ENCODE measurements at regions not wholly inside any gene's neighbourhood (a gene's known extent, or its start where the extent isn't known, plus 50 kb on each side); places are given as distances from the start of the nearest gene placed in this dataset.

DNA sequence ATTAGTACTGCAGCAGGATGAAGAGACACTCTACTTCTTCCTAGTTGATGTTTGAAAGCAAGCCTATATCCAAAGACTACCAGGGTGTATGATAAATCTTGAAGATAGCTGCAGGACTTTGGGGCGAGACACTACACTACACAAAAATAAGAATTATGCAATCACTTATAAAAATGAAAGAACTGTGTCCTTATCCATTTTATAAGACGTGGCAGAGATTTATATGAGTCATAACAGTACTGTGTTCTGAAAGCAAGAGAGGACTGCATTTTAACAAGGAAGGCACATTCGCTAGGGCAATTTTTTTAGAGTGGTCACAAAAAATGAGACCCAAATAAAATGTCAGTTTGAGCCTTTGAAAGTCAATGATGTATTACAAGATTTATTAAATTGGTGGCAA lies 617.0 kb upstream of the LINC00305 start:
- no peak overlapping the region for H2AFZ ChIP-seq
- H3K9me3 ChIP-seq (ENCODE audit: insufficient read depth, low read depth), result no peaks in the 10 kb centered on the region
- H3K4me3 ChIP-seq, result no peak overlapping the region
- no TSS peak for BruUV-seq (replicated peaks)
- DNase-seq, result no peak
- no peaks in the 10 kb centered on the region for H3K9me2 ChIP-seq (ENCODE audit: insufficient read depth)
- intact Hi-C loops (cut with micrococcal nuclease; ENCODE audit: unreplicated experiment), result no loop called here
- H3K4me2 ChIP-seq, result no peak overlapping the region
- H3K4me1 ChIP-seq (replicated peaks; ENCODE audit: insufficient read depth), result no peaks in the 10 kb centered on the region
- no peaks in the 10 kb centered on the region for H4K20me1 ChIP-seq (ENCODE audit: insufficient read depth)
- ChIA-PET CTCF (no interaction called here), POLR2A (ENCODE audit: unreplicated experiment) (no interaction called here)
- no peaks in the 10 kb centered on the region for H3K79me2 ChIP-seq (ENCODE audit: low read depth)
- no peaks in the 10 kb centered on the region for H3K27me3 ChIP-seq (ENCODE audit: insufficient read depth, low read depth)
- H3F3A ChIP-seq (ENCODE audit: insufficient read depth, low read depth), result no peaks in the 10 kb centered on the region
- H3K27ac ChIP-seq, result no peak overlapping the region
- H3K36me3 ChIP-seq (ENCODE audit: low read depth), result no peaks in the 10 kb centered on the region
- no peak for TF ChIP-seq EZH2 (IDR thresholded peaks at IDR 0.05; ENCODE audit: low read depth)
- TF ChIP-seq, protein P1, sequence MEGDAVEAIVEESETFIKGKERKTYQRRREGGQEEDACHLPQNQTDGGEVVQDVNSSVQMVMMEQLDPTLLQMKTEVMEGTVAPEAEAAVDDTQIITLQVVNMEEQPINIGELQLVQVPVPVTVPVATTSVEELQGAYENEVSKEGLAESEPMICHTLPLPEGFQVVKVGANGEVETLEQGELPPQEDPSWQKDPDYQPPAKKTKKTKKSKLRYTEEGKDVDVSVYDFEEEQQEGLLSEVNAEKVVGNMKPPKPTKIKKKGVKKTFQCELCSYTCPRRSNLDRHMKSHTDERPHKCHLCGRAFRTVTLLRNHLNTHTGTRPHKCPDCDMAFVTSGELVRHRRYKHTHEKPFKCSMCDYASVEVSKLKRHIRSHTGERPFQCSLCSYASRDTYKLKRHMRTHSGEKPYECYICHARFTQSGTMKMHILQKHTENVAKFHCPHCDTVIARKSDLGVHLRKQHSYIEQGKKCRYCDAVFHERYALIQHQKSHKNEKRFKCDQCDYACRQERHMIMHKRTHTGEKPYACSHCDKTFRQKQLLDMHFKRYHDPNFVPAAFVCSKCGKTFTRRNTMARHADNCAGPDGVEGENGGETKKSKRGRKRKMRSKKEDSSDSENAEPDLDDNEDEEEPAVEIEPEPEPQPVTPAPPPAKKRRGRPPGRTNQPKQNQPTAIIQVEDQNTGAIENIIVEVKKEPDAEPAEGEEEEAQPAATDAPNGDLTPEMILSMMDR (conservative IDR thresholded peaks at IDR 0.05), result no peak

DNA sequence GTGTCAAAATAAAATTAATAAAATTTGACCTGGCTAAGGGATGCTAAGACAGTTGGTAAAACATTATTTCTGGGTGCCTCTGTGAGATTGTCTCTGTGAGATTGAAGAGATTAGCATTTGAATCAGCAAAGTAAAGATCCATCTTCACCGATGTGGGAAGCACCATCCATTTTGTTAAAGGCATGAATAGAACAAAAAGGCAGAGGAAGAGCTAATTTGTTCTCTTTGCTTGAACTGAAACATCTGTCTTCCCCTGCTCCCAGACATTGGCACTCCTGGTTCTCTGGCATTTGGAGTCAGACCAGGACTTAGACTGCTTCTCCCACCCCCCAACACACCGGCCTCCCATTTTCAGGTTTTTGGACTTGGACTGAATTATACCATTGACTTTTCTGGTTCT lies 603.8 kb upstream of the LINC00305 start:
- no peak for DNase-seq
- POLR2A ChIA-PET (ENCODE audit: unreplicated experiment), result no interaction called here
- no peaks in the 10 kb centered on the region for H3K9me3 ChIP-seq (ENCODE audit: insufficient read depth, low read depth)
- no peak overlapping the region for H3K27ac ChIP-seq
- CTCF ChIA-PET, result no interaction called here
- no TSS peak for BruUV-seq (replicated peaks)
- TF ChIP-seq, protein P1 (conservative IDR thresholded peaks at IDR 0.05), result no peak
- no peak for TF ChIP-seq EZH2 (IDR thresholded peaks at IDR 0.05; ENCODE audit: low read depth)
- no peaks in the 10 kb centered on the region for H3K27me3 ChIP-seq (ENCODE audit: insufficient read depth, low read depth)
- no peaks in the 10 kb centered on the region for H3K79me2 ChIP-seq (ENCODE audit: low read depth)
- no peaks in the 10 kb centered on the region for H4K20me1 ChIP-seq (ENCODE audit: insufficient read depth)
- intact Hi-C loops (cut with micrococcal nuclease; ENCODE audit: unreplicated experiment), result no loop called here
- no peak overlapping the region for H2AFZ ChIP-seq
- no peaks in the 10 kb centered on the region for H3K9me2 ChIP-seq (ENCODE audit: insufficient read depth)
- no peak overlapping the region for H3K4me2 ChIP-seq
- H3K4me1 ChIP-seq (replicated peaks; ENCODE audit: insufficient read depth), result no peaks in the 10 kb centered on the region
- H3K4me3 ChIP-seq, result no peak overlapping the region
- no peaks in the 10 kb centered on the region for H3K36me3 ChIP-seq (ENCODE audit: low read depth)
- H3F3A ChIP-seq (ENCODE audit: insufficient read depth, low read depth), result no peaks in the 10 kb centered on the region

DNA sequence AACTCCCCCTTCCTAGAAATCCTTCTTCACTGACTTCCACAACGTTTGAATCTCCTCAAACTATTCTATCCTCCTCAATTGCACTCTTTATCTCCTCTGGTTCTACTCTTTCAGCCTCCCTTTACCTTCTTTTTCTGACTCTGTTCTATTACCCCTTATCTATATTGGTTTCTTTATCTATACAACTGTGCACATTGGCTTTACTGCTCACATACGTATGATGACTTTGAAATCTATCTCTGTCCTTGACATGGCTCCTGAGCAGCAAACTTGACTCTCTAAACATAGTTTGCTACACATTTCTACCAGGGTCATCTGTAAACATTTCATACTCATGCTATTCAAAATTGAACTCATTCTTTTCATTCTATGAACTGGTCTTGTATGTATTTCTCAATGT lies 601.0 kb upstream of the LINC00305 start:
- Histone ChIP-seq H3F3A (ENCODE audit: insufficient read depth, low read depth) (no peaks in the 10 kb centered on the region), H3K27ac (no peak overlapping the region), H3K36me3 (ENCODE audit: low read depth) (no peaks in the 10 kb centered on the region), H3K9me3 (ENCODE audit: insufficient read depth, low read depth) (no peaks in the 10 kb centered on the region), H3K27me3 (ENCODE audit: insufficient read depth, low read depth) (no peaks in the 10 kb centered on the region), H2AFZ (no peak overlapping the region), H3K4me3 (no peak overlapping the region), H3K4me2 (no peak overlapping the region), H3K79me2 (ENCODE audit: low read depth) (no peaks in the 10 kb centered on the region), H3K9me2 (ENCODE audit: insufficient read depth) (no peaks in the 10 kb centered on the region), H4K20me1 (ENCODE audit: insufficient read depth) (no peaks in the 10 kb centered on the region), H3K4me1 (replicated peaks; ENCODE audit: insufficient read depth) (no peaks in the 10 kb centered on the region)
- ChIA-PET CTCF (no interaction called here), POLR2A (ENCODE audit: unreplicated experiment) (no interaction called here)
- BruUV-seq (replicated peaks), result no TSS peak
- TF ChIP-seq, protein P1 (conservative IDR thresholded peaks at IDR 0.05), result no peak
- no peak for TF ChIP-seq EZH2 (IDR thresholded peaks at IDR 0.05; ENCODE audit: low read depth)
- no peak for DNase-seq
- intact Hi-C loops (cut with micrococcal nuclease; ENCODE audit: unreplicated experiment), result no loop called here

Data from PC-9 (cell line).